Coronary artery (tissue), 2 donors: ENCODE measurements at regions not wholly inside any gene's neighbourhood (a gene's known extent, or its start where the extent isn't known, plus 50 kb on each side); places are given as distances from the start of the nearest gene placed in this dataset.

Experiments used
- DNase-seq: peaks from one replicate; pipeline ENCODE4 v3.0.0-alpha.2; 2017; ENCODE audit warnings: low spot score
- H3K27ac ChIP-seq, 2 donors: fragments of 200-600 bp; sonication (generic); one replicate each; pipeline ENCODE4 v1.5.1; 2016 to 2019
- H3K4me3 ChIP-seq: fragments of 200-600 bp; sonication (generic); 2 replicates; pipeline ENCODE4 v1.5.1; 2016; ENCODE audit warnings: mild to moderate bottlenecking, moderate library complexity
- TF ChIP-seq, protein P1 (sequence below): fragments of 200-600 bp; sonication (generic); IDR thresholded peaks from one replicate; pipeline ENCODE4 v1.5.1; 2019; ENCODE audit warnings: antibody characterized with exemption

DNA sequence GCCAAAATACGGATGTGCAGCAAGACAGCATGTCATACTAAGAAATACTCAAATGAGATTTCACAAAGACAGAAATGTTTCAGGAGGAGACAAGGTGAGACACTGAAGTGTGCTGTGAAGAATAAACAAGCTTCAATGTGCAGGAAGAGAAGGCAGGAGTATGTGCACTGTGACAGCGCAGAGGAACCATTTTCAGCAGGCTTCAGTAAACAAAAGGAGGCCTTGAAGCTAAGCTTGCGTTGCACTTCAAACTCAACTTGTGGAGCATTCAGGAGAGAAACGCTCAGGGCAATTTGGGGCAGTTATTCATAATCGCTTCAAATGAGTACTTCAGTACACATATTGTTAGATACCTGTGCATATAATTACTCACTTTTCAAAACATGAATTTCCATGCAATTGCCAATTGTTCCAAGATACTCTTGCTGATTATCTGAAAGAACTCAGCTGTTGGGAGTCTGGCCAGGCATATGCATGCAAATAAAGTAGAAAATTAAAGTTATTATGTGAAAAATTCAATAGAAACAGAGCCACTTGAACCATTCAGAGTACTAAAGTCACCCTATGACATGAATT is 234.2 kb upstream of the OPRM1 start:
- Histone ChIP-seq H3K27ac (no peak overlapping the region), H3K4me3 (no peak overlapping the region)
- no peak for DNase-seq
- TF ChIP-seq, protein P1, sequence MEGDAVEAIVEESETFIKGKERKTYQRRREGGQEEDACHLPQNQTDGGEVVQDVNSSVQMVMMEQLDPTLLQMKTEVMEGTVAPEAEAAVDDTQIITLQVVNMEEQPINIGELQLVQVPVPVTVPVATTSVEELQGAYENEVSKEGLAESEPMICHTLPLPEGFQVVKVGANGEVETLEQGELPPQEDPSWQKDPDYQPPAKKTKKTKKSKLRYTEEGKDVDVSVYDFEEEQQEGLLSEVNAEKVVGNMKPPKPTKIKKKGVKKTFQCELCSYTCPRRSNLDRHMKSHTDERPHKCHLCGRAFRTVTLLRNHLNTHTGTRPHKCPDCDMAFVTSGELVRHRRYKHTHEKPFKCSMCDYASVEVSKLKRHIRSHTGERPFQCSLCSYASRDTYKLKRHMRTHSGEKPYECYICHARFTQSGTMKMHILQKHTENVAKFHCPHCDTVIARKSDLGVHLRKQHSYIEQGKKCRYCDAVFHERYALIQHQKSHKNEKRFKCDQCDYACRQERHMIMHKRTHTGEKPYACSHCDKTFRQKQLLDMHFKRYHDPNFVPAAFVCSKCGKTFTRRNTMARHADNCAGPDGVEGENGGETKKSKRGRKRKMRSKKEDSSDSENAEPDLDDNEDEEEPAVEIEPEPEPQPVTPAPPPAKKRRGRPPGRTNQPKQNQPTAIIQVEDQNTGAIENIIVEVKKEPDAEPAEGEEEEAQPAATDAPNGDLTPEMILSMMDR: no peak

DNA sequence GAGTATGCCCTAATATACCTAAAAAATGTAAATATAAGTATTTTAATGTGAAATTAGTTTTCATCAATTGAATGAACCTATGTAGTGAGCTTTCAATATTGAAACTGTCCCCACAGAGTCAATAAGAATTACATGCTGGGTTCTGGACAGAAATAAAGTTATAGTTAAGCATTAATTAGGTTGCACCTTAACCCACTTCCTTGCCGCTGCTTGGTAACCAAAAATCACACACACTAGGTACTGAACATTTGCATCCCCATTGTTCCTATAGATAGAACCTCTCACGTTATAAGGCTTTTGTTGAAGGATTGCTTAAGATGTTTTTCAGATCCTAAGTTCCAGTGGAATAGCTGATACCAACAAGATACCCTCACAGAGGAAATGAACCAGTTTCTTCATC is 237.1 kb upstream of the OPRM1 start:
- Histone ChIP-seq H3K4me3 (no peak overlapping the region), H3K27ac (no peak overlapping the region)
- no peak for DNase-seq
- TF ChIP-seq, protein P1: no peak

GRCh38 chr6:153800580-153801188 is 238.4 kb upstream of the OPRM1 start:
- TF ChIP-seq, protein P1: no peak
- H3K27ac ChIP-seq: no peak overlapping the region
- DNase-seq: no peak
- no peak overlapping the region for H3K4me3 ChIP-seq

- DNase-seq: no peak
- no peak overlapping the region for H3K27ac ChIP-seq
These were observed 248.1 kb upstream of the OPRM1 start for GRCh38 chr6:153790876-153791473.

GRCh38 chr6:153790048-153790447 is 249.0 kb upstream of the OPRM1 start:
- Histone ChIP-seq H3K4me3 (no peak overlapping the region), H3K27ac (no peak overlapping the region)
- TF ChIP-seq, protein P1: no peak
- DNase-seq: no peak

More at GRCh38 chr6:153790876-153791473, 248.1 kb upstream of the OPRM1 start:
- no peak overlapping the region for H3K4me3 ChIP-seq
- TF ChIP-seq, protein P1: no peak

- no peak for DNase-seq
- Histone ChIP-seq H3K27ac (no peak overlapping the region), H3K4me3 (no peak overlapping the region)
- TF ChIP-seq, protein P1: no peak
These were observed 251.8 kb upstream of the OPRM1 start for GRCh38 chr6:153787341-153787606.

GRCh38 chr6:153781306-153781705 is 257.7 kb upstream of the OPRM1 start:
- TF ChIP-seq, protein P1: no peak
- no peak for DNase-seq
- Histone ChIP-seq H3K27ac (no peak overlapping the region), H3K4me3 (no peak overlapping the region)
